DND-41 (cell line): ENCODE measurements at regions not wholly inside any gene's neighbourhood (a gene's known extent, or its start where the extent isn't known, plus 50 kb on each side); places are given as distances from the start of the nearest gene placed in this dataset.

Experiments
- ATAC-seq: fragments of 200-7000 bp; cut with Tn5 transposase; 3 replicates; pipeline ENCODE4 v1.9.1; 2021; ENCODE audit warnings: low read depth; ENCODE audit not compliant: insufficient read depth
- DNase-seq: peaks from one replicate; pipeline ENCODE4 v3.0.0-alpha.2; 2020
- H2AFZ ChIP-seq: 2 replicates; pipeline ENCODE4 v1.6.0; 2012; ENCODE audit warnings: low read depth, low read length
- H3K27ac ChIP-seq: 2 replicates; pipeline ENCODE4 v1.5.1; 2012; ENCODE audit warnings: low read length, inconsistent platforms
- H3K27me3 ChIP-seq: fragments of 200-600 bp; sonication (generic); 2 replicates; pipeline ENCODE4 v1.6.0; 2012; ENCODE audit warnings: low read length, mild to moderate bottlenecking, inconsistent platforms; ENCODE audit not compliant: insufficient read depth, poor library complexity
- H3K36me3 ChIP-seq: 2 replicates; pipeline ENCODE4 v1.5.1; 2012; ENCODE audit warnings: low read length, inconsistent platforms; ENCODE audit not compliant: insufficient read depth
- H3K4me1 ChIP-seq: 2 replicates; pipeline ENCODE4 v1.5.1; 2012; ENCODE audit warnings: mild to moderate bottlenecking, low read length; ENCODE audit not compliant: insufficient read depth
- H3K4me2 ChIP-seq: 2 replicates; pipeline ENCODE4 v1.6.0; 2012; ENCODE audit warnings: mild to moderate bottlenecking, moderate library complexity, low read length, inconsistent platforms; ENCODE audit not compliant: insufficient read depth
- H3K4me3 ChIP-seq, 2 experiments: fragments of 200-600 bp in 1 of 2; shearing (Covaris generic) in 1 of 2; 2 replicates each; pipeline ENCODE4 v1.5.1; 2012 to 2016; ENCODE audit warnings: inconsistent platforms in 2 of 2, low read length in 2 of 2, mild to moderate bottlenecking in 2 of 2, low read depth in 1 of 2, moderate library complexity in 1 of 2
- H3K79me2 ChIP-seq: 2 replicates; pipeline ENCODE4 v1.6.0; 2012; ENCODE audit warnings: low read length, inconsistent platforms; ENCODE audit not compliant: insufficient read depth
- H3K9ac ChIP-seq: 2 replicates; pipeline ENCODE4 v1.6.0; 2012; ENCODE audit warnings: low read depth, mild to moderate bottlenecking, inconsistent platforms, low read length, moderate library complexity
- H3K9me3 ChIP-seq: 2 replicates; pipeline ENCODE4 v1.5.1; 2012; ENCODE audit warnings: low read length, moderate library complexity, mild to moderate bottlenecking, inconsistent platforms; ENCODE audit not compliant: insufficient read depth, severe bottlenecking
- H4K20me1 ChIP-seq: 2 replicates; pipeline ENCODE4 v1.6.0; 2012; ENCODE audit warnings: low read length; ENCODE audit not compliant: insufficient read depth
- CTCF ChIP-seq: IDR thresholded peaks from 2 replicates; pipeline ENCODE4 v1.5.1; 2012; ENCODE audit warnings: borderline replicate concordance, low read length, moderate library complexity, mild to moderate bottlenecking; ENCODE audit not compliant: poor library complexity, severe bottlenecking; ENCODE audit errors: extremely low read depth
- EZH2 ChIP-seq: IDR thresholded peaks from 3 replicates; pipeline ENCODE4 v1.6.1; 2012; ENCODE audit warnings: borderline replicate concordance, low read depth, mild to moderate bottlenecking, moderate library complexity, low read length, inconsistent platforms; ENCODE audit not compliant: severe bottlenecking

GRCh38 chr14:96965885-96966595 is 168.9 kb downstream of the VRK1 start:
- H3K4me3 ChIP-seq: no peak overlapping the region
- no peak overlapping the region for H2AFZ ChIP-seq
- H3K4me1 ChIP-seq: peaks cover 13% of the 10 kb centered on the region
- H3K36me3 ChIP-seq: peaks cover 3% of the 10 kb centered on the region; the same call in 1 of the 2 replicates
- H3K9ac ChIP-seq: no peak overlapping the region
- no peak overlapping the region for H3K27ac ChIP-seq
- H3K79me2 ChIP-seq: no peaks in the 10 kb centered on the region
- H3K4me2 ChIP-seq: no peak overlapping the region
- H3K9me3 ChIP-seq: peaks cover 7% of the 10 kb centered on the region
- ATAC-seq (no peak), DNase-seq (no peak)
- no peak for TF ChIP-seq EZH2
- no peak for TF ChIP-seq CTCF
- no peaks in the 10 kb centered on the region for H3K27me3 ChIP-seq
- no peaks in the 10 kb centered on the region for H4K20me1 ChIP-seq

- Histone ChIP-seq H3K9me3 (peaks cover 20% of the 10 kb centered on the region), H3K4me3 (no peak overlapping the region), H3K79me2 (no peaks in the 10 kb centered on the region), H3K36me3 (no peaks in the 10 kb centered on the region), H3K9ac (no peak overlapping the region), H3K4me2 (no peak overlapping the region), H2AFZ (no peak overlapping the region), H3K4me1 (no peaks in the 10 kb centered on the region), H3K27ac (no peak overlapping the region), H3K27me3 (no peaks in the 10 kb centered on the region), H4K20me1 (no peaks in the 10 kb centered on the region)
- DNase-seq (no peak), ATAC-seq (no peak)
- TF ChIP-seq EZH2 (no peak), CTCF (no peak)
These were observed 177.9 kb downstream of the VRK1 start for GRCh38 chr14:96975116-96975515.

- Histone ChIP-seq H2AFZ (no peak overlapping the region), H3K4me1 (no peaks in the 10 kb centered on the region), H3K4me2 (no peak overlapping the region), H3K36me3 (no peaks in the 10 kb centered on the region), H3K27me3 (no peaks in the 10 kb centered on the region), H3K9me3 (peaks cover 17% of the 10 kb centered on the region), H3K27ac (no peak overlapping the region), H3K9ac (no peak overlapping the region), H4K20me1 (no peaks in the 10 kb centered on the region), H3K79me2 (no peaks in the 10 kb centered on the region), H3K4me3 (no peak overlapping the region)
- no peak for TF ChIP-seq CTCF
- no peak for TF ChIP-seq EZH2
- no peak for ATAC-seq
- no peak for DNase-seq
These were observed 181.5 kb downstream of the VRK1 start for GRCh38 chr14:96978525-96979272.
